CD4-positive, alpha-beta memory T cell (primary cell): ENCODE measurements at regions not wholly inside any gene's neighbourhood (a gene's known extent, or its start where the extent isn't known, plus 50 kb on each side); places are given as distances from the start of the nearest gene placed in this dataset.

Source experiments
- CTCF ChIA-PET: fragments of 350-600 bp; sonication (Branson Sonifier 250); formaldehyde crosslinking; loops from one replicate; lab custom pipeline; 2021; ENCODE audit warnings: inconsistent platforms; ENCODE audit not compliant: partially characterized antibody; lab: Charles Lee
- POLR2A ChIA-PET: fragments of 350-600 bp; sonication (Branson Sonifier 250); formaldehyde crosslinking; loops from one replicate; lab custom pipeline; 2021; ENCODE audit not compliant: partially characterized antibody; lab: Charles Lee
- DNase-seq, 5 donors: peaks; one replicate each; pipeline versions ENCODE4 v3.0.0 to v3.0.0-alpha.2; 2020 to 2022; ENCODE audit warnings: mixed read lengths in 1 of 5
- H3K27ac ChIP-seq: one replicate; pipeline ENCODE4 v1.7.0; 2013; ENCODE audit warnings: low read depth, low read length
- H3K27me3 ChIP-seq: 2 replicates; pipeline ENCODE4 v1.7.0; 2013; ENCODE audit warnings: mild to moderate bottlenecking, low read length, moderate library complexity; ENCODE audit not compliant: insufficient read depth
- H3K36me3 ChIP-seq: 2 replicates; pipeline ENCODE4 v1.7.0; 2013; ENCODE audit warnings: mild to moderate bottlenecking, low read length, moderate library complexity; ENCODE audit not compliant: insufficient read depth
- H3K4me1 ChIP-seq: 2 replicates; pipeline ENCODE4 v1.7.0; 2013; ENCODE audit warnings: mild to moderate bottlenecking, low read length, moderate library complexity; ENCODE audit not compliant: insufficient read depth
- H3K4me3 ChIP-seq, 2 donors: one replicate each; pipeline ENCODE4 v1.7.0; 2013; ENCODE audit warnings: low read length in 2 of 2, mild to moderate bottlenecking in 1 of 2
- H3K9me3 ChIP-seq, 2 donors: one replicate each; pipeline ENCODE4 v1.7.0; 2013; ENCODE audit warnings: low read length in 2 of 2, control low read depth in 1 of 2; ENCODE audit not compliant: control insufficient read depth in 1 of 2
- H3K27ac Mint-ChIP-seq, 7 donors: one replicate each; pipeline ENCODE4 v1.8.0; 2020 to 2021; ENCODE audit warnings: mixed read lengths in 7 of 7, mild to moderate bottlenecking in 6 of 7, inconsistent platforms in 3 of 7, moderate library complexity in 3 of 7
- H3K27me3 Mint-ChIP-seq, 2 donors: one replicate each; pipeline ENCODE4 v1.8.0; 2020 to 2021; ENCODE audit warnings: mixed read lengths in 2 of 2
- H3K36me3 Mint-ChIP-seq, 2 donors: one replicate each; pipeline ENCODE4 v1.8.0; 2020 to 2021; ENCODE audit warnings: mixed read lengths in 2 of 2, inconsistent platforms in 1 of 2, mild to moderate bottlenecking in 1 of 2
- H3K4me1 Mint-ChIP-seq, 4 donors: one replicate each; pipeline ENCODE4 v1.8.0; 2020 to 2021; ENCODE audit warnings: mixed read lengths in 4 of 4, mild to moderate bottlenecking in 1 of 4
- H3K4me3 Mint-ChIP-seq, 8 donors: one replicate each; pipeline ENCODE4 v1.8.0; 2020 to 2021; ENCODE audit warnings: mixed read lengths in 8 of 8, mild to moderate bottlenecking in 7 of 8, moderate library complexity in 6 of 8, inconsistent platforms in 3 of 8
- H3K9me3 Mint-ChIP-seq, 8 donors: one replicate each; pipeline ENCODE4 v1.8.0; 2020 to 2021; ENCODE audit warnings: mixed read lengths in 8 of 8, mild to moderate bottlenecking in 5 of 8, inconsistent platforms in 3 of 8, moderate library complexity in 1 of 8
- intact Hi-C: fragments of 100-400 bp; cut with micrococcal nuclease; formaldehyde crosslinking; loops from one replicate; pipeline ENCODE4 v1.15.1; 2023

GRCh38 chr7:33692956-33693355 is 212.4 kb upstream of the BMPER start:
- intact Hi-C loops, result no loop called here
- DNase-seq, result no peak
- no peak overlapping the region for H3K27ac ChIP-seq
- no peaks in the 10 kb centered on the region for H3K9me3 ChIP-seq
- no peaks in the 10 kb centered on the region for H3K4me1 ChIP-seq
- no peaks in the 10 kb centered on the region for H3K36me3 ChIP-seq
- no peaks in the 10 kb centered on the region for H3K4me1 Mint-ChIP-seq
- POLR2A ChIA-PET, result no interaction called here
- H3K9me3 Mint-ChIP-seq, result peaks cover 0 to 28% (median 16%) of the 10 kb centered on the region in 8 donors
- no peaks in the 10 kb centered on the region for H3K27me3 Mint-ChIP-seq
- no peak overlapping the region for H3K4me3 ChIP-seq
- H3K4me3 Mint-ChIP-seq, result no peak overlapping the region
- H3K27me3 ChIP-seq, result no peaks in the 10 kb centered on the region
- CTCF ChIA-PET, result no interaction called here
- H3K36me3 Mint-ChIP-seq, result peaks cover 18 to 44% of the 10 kb centered on the region in 2 donors
- H3K27ac Mint-ChIP-seq, result no peak overlapping the region

- no peak for DNase-seq
- peaks cover 18 to 40% of the 10 kb centered on the region in 2 donors for H3K36me3 Mint-ChIP-seq
- Histone ChIP-seq H3K4me1 (no peaks in the 10 kb centered on the region), H3K9me3 (no peaks in the 10 kb centered on the region), H3K4me3 (no peak overlapping the region), H3K36me3 (no peaks in the 10 kb centered on the region), H3K27me3 (no peaks in the 10 kb centered on the region), H3K27ac (no peak overlapping the region)
- no peaks in the 10 kb centered on the region for H3K27me3 Mint-ChIP-seq
- H3K4me3 Mint-ChIP-seq, result no peak overlapping the region
- ChIA-PET CTCF (no interaction called here), POLR2A (no interaction called here)
- no peak overlapping the region for H3K27ac Mint-ChIP-seq
- intact Hi-C loops, result no loop called here
- H3K4me1 Mint-ChIP-seq, result no peaks in the 10 kb centered on the region
- peaks cover 0 to 28% (median 23%) of the 10 kb centered on the region in 8 donors for H3K9me3 Mint-ChIP-seq
These were observed 211.3 kb upstream of the BMPER start for GRCh38 chr7:33694006-33694405.

GRCh38 chr7:33697616-33698015 is 207.7 kb upstream of the BMPER start:
- no peaks in the 10 kb centered on the region for H3K27me3 ChIP-seq
- H3K4me1 Mint-ChIP-seq, result no peaks in the 10 kb centered on the region
- H3K4me1 ChIP-seq, result no peaks in the 10 kb centered on the region
- no peaks in the 10 kb centered on the region for H3K36me3 ChIP-seq
- H3K4me3 Mint-ChIP-seq, result no peak overlapping the region
- no peak for DNase-seq
- ChIA-PET CTCF (no interaction called here), POLR2A (no interaction called here)
- peaks cover 0 to 6% of the 10 kb centered on the region in 2 donors for H3K9me3 ChIP-seq
- no peaks in the 10 kb centered on the region for H3K27me3 Mint-ChIP-seq
- no peak overlapping the region for H3K27ac ChIP-seq
- no peak overlapping the region for H3K27ac Mint-ChIP-seq
- no peak overlapping the region for H3K4me3 ChIP-seq
- peaks cover 2 to 52% (median 46%) of the 10 kb centered on the region in 8 donors for H3K9me3 Mint-ChIP-seq
- intact Hi-C loops, result no loop called here
- H3K36me3 Mint-ChIP-seq, result peaks cover 23 to 51% of the 10 kb centered on the region in 2 donors

GRCh38 chr7:33698041-33698440 is 207.3 kb upstream of the BMPER start:
- Histone ChIP-seq H3K27me3 (no peaks in the 10 kb centered on the region), H3K36me3 (no peaks in the 10 kb centered on the region), H3K9me3 (peaks cover 0 to 6% of the 10 kb centered on the region in 2 donors), H3K27ac (no peak overlapping the region), H3K4me1 (no peaks in the 10 kb centered on the region), H3K4me3 (no peak overlapping the region)
- H3K27ac Mint-ChIP-seq, result no peak overlapping the region
- peaks cover 2 to 56% (median 48%) of the 10 kb centered on the region in 8 donors for H3K9me3 Mint-ChIP-seq
- H3K4me3 Mint-ChIP-seq, result no peak overlapping the region
- POLR2A ChIA-PET, result no interaction called here
- intact Hi-C loops, result no loop called here
- CTCF ChIA-PET, result no interaction called here
- peaks cover 23 to 47% of the 10 kb centered on the region in 2 donors for H3K36me3 Mint-ChIP-seq
- H3K27me3 Mint-ChIP-seq, result no peaks in the 10 kb centered on the region
- no peak for DNase-seq
- H3K4me1 Mint-ChIP-seq, result no peaks in the 10 kb centered on the region

- Histone ChIP-seq H3K9me3 (peaks cover 0 to 6% of the 10 kb centered on the region in 2 donors), H3K36me3 (no peaks in the 10 kb centered on the region), H3K27ac (no peak overlapping the region), H3K27me3 (no peaks in the 10 kb centered on the region), H3K4me3 (no peak overlapping the region), H3K4me1 (no peaks in the 10 kb centered on the region)
- H3K4me3 Mint-ChIP-seq, result no peak overlapping the region
- H3K9me3 Mint-ChIP-seq, result peaks cover 0 to 63% (median 50%) of the 10 kb centered on the region in 8 donors
- DNase-seq, result no peak
- no peaks in the 10 kb centered on the region for H3K27me3 Mint-ChIP-seq
- intact Hi-C loops, result no loop called here
- H3K36me3 Mint-ChIP-seq, result peaks cover 22 to 45% of the 10 kb centered on the region in 2 donors
- ChIA-PET CTCF (no interaction called here), POLR2A (no interaction called here)
- H3K4me1 Mint-ChIP-seq, result no peaks in the 10 kb centered on the region
- H3K27ac Mint-ChIP-seq, result no peak overlapping the region
These were observed 206.6 kb upstream of the BMPER start for GRCh38 chr7:33698692-33699128.

DNA sequence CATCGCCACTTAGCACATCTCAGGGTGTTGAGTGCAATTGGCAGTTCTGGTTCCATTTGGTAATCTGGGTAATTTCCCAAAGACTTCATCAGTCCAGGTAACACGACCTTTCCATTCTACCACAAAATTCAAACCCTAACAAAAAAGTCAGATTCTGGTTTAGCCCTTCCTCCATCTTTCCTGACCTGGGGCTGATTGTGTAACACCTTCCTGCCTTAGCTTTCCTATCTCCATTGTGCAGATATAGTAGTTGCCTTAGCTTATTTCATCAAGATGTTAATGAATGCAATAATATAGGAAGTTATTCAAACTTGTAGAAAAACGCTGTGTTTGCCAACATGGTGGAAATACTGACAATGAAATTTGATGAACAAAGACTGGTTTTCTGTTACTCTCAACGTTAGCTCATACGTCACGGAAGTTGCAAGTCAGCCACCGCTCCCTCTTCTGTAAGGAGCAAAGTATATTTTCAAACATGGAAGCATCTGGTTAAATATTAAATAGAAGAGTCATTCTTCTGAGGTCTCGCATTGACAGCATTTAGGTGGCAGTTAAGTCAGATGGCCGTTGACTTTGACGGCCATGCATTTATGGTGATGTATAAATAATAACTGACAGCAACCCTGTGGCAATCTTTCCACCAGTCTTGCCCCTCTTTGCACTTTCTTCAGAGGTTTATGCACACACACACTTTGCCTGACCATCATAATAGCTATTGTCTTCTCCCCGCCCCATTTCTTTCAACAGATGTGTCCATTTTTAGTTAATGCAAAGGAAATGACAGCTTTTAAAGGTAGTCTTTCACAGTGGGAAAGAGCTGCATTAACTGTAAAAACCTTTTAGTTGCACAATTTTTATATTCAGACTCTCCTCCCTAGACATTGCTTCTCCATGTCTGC is 205.1 kb upstream of the BMPER start:
- ChIA-PET CTCF (no interaction called here), POLR2A (no interaction called here)
- H3K4me3 ChIP-seq, result no peak overlapping the region
- H3K9me3 ChIP-seq, result peaks cover 0 to 6% of the 10 kb centered on the region in 2 donors
- no peaks in the 10 kb centered on the region for H3K27me3 Mint-ChIP-seq
- peaks cover 0 to 64% (median 50%) of the 10 kb centered on the region in 8 donors for H3K9me3 Mint-ChIP-seq
- H3K4me3 Mint-ChIP-seq, result no peak overlapping the region
- H3K36me3 ChIP-seq, result no peaks in the 10 kb centered on the region
- no peak overlapping the region for H3K27ac Mint-ChIP-seq
- H3K4me1 ChIP-seq, result no peaks in the 10 kb centered on the region
- H3K27me3 ChIP-seq, result no peaks in the 10 kb centered on the region
- no peak for DNase-seq
- H3K27ac ChIP-seq, result no peak overlapping the region
- H3K36me3 Mint-ChIP-seq, result peaks cover 22 to 41% of the 10 kb centered on the region in 2 donors
- intact Hi-C loops, result no loop called here
- no peaks in the 10 kb centered on the region for H3K4me1 Mint-ChIP-seq

DNA sequence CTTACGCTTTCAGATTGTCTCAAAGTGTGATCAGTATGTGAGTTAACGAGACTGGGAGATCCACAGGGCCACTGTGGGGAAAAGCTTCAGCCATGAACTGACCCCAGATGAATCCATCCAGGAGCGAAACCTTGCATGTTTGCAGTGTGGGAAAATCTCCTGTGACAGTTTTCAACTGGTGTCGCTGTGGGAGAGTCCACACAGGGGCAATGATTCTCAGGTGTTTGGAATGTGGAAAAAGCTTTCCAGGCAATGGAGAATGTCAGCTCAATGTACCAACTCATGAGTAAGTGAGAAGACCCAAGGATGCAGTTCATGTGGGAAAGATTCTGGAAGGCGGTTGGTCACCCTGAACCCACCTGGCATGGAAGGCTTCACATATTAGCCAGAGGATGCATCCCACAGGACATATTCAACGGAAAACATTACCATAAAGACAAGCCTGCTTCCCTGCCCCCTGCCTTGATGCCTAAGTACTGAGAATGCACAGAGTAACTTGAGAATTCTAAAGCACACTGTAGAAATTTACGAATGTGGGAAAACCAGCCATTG is 204.1 kb upstream of the BMPER start:
- Histone ChIP-seq H3K27me3 (no peaks in the 10 kb centered on the region), H3K4me1 (no peaks in the 10 kb centered on the region), H3K27ac (no peak overlapping the region), H3K9me3 (peaks cover 0 to 6% of the 10 kb centered on the region in 2 donors), H3K4me3 (no peak overlapping the region), H3K36me3 (no peaks in the 10 kb centered on the region)
- DNase-seq, result no peak
- Mint-ChIP-seq H3K27ac (no peak overlapping the region), H3K4me1 (no peaks in the 10 kb centered on the region), H3K4me3 (no peak overlapping the region), H3K9me3 (peaks cover 0 to 62% (median 50%) of the 10 kb centered on the region in 8 donors), H3K36me3 (peaks cover 22 to 41% of the 10 kb centered on the region in 2 donors), H3K27me3 (no peaks in the 10 kb centered on the region)
- intact Hi-C loops, result no loop called here
- ChIA-PET POLR2A (no interaction called here), CTCF (no interaction called here)
